Stimulated activated CD4-positive, alpha-beta T cell treated with anti-CD3 and anti-CD28 coated beads, TNF-alpha, amount 100 ng/mL, for 1 hour (primary cell): ENCODE measurements at regions not wholly inside any gene's neighbourhood (a gene's known extent, or its start where the extent isn't known, plus 50 kb on each side); places are given as distances from the start of the nearest gene placed in this dataset.
"Not testable (repeated sequence)": the region's sequence is repeated elsewhere in the genome, so short reads cannot be mapped to it uniquely, and the experiment has no call there.

Experiments
- DNase-seq, 3 donors: peaks; one replicate each; pipeline ENCODE4 v3.0.0-alpha.2; 2020; ENCODE audit warnings: low read depth in 3 of 3, low spot score in 1 of 3

DNA sequence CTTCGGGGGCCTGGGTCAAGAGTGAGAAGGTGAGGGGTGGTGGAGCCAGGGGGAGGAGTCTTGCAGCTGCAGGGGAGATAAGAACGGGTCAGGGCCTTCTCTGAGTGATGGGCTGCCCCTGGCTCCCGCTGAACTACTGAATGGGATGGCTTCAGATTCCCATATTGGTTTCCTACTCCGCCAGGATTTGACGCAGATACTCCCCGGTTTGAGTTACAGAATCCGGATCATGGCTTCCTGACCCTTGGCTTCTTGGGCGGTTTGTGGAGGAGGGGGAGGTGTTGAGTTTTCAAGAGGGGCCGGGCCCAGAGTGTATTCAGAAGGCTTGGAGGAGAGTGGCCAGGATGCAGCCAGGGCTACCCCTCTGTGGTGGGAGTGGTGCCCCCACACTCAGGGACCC, 119.9 kb upstream of the ATP2B2 start:
- no peak for DNase-seq

- no peak for DNase-seq
Observed at GRCh38 chr3:10627884-10628572, 122.6 kb upstream of the ATP2B2 start.

DNA sequence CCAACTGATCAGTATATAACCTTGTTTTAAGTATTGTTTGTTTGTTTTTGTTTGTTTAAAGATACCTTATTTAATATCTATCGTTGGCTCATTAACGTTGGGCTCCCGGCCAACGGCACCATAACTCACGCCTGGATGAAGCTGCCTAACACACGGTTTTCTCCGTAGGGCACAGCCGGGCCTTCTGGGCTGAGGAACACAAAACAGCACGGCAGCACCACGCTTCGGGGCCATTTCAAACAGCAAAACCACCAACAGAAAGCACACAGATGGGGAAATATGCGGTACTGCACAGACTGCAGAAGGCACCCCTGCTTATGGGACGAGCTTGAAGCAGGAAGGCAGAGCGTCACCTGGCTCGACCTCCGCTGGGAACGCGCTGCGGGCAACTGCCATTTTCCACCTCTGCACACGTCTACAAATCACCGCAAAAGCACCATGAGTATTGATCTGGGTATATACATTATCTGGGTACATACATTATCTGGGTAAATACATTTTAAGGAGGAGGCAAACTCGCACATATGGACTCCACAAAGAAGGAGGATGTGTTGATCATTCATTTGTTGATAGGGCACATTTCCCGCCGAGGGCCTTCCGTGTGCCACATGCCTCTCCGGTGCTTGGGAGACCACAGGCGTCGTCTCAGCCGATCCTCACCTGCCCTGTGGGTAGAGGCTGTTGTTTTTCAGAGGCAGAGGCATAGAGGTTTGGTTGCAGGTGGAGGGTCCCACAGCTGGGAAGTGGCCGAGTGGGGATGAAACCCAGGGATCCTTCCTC, 123.7 kb upstream of the ATP2B2 start:
- no peak for DNase-seq

- no peak for DNase-seq
Observed at GRCh38 chr3:10629671-10630040, 124.3 kb upstream of the ATP2B2 start.

GRCh38 chr3:10631224-10631623, 125.8 kb upstream of the ATP2B2 start:
- DNase-seq = no peak

- no peak for DNase-seq
Observed at GRCh38 chr3:10632125-10632524, 126.7 kb upstream of the ATP2B2 start.

DNA sequence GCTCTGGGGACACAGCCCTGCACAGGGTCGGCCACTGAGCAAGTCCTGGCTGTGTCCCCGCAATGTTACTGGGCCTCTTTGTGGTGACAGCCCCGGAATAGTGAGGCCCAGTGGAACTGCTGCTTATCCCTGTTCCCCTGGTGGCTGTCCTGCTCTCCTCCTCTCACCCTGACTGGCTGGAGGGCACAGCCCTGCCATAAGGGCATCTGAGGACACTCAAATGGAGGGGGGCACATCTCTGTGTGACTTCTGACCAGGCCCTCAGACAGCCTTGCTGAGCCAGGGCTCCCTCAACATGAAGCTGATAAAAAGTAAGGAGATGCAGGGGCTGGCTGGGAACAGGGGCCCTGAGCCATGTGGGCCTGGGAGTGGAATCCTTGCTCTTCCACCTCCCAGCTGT, 127.4 kb upstream of the ATP2B2 start:
- DNase-seq = no peak

- no peak for DNase-seq
Observed at GRCh38 chr3:10635446-10636076, 130.2 kb upstream of the ATP2B2 start.

GRCh38 chr3:10637342-10637741, 132.0 kb upstream of the ATP2B2 start:
- DNase-seq = no peak

GRCh38 chr3:10638466-10638865, 133.1 kb upstream of the ATP2B2 start:
- no peak for DNase-seq

GRCh38 chr3:10641760-10642159, 136.4 kb upstream of the ATP2B2 start:
- DNase-seq = no peak

DNA sequence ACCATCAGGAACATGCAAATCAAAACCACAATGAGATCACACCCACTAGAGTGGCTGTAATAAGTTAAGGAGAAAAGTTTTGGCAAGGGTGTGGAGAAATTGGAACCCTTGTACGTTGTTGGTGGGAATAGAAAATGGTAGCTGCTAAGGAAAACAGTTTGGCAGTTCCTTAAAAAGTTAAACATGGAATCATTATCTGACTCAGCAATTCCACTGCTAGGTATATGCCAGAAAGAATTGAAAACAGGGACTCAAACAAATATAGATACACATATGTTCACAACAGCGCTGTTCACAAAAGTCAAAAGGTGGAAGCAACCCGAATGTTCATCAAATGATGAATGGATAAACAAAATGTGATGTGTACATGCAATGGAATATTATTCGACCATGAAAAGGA, 138.8 kb upstream of the ATP2B2 start:
- DNase-seq = no peak

- DNase-seq = no peak
Observed at GRCh38 chr3:10645800-10646199, 140.4 kb upstream of the ATP2B2 start.

DNA sequence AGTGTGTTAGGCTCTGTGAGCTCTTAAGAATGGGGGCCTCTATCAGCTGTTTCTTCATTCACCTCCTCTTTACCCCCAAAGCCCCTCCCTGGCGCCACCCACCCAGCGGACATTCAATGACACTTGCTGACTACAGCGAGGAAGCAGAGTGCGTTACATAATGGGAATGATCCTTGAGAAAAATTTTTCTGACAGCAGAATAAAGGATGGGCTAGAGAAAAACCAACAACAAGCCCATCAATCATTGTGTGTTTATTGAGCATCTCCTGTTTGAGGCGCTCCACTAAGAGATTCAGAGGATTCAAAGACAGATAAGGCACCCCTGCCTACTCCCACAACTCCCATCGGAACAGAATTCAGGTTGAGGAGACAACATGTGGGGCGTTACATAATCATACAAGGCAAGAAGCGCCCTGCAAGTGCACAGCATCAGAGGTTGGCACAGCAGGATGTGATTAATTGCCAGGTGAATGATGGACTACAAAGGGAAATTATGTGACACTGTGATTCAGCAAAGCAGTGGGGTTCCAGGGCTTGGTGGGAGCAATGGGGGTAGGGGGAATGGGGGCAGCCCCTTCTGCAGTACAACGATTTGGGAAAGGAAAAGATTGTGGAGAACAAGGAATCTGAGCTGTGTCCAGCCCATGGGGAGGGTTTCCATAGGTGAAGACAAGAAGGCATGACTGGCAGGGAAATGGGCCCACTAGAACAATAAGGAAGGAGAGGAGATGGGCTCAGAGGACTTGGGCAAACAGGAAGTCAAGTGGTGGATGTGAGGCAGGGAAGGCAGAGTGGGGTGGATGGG, 141.3 kb upstream of the ATP2B2 start:
- DNase-seq = no peak

GRCh38 chr3:10647376-10647775, 142.0 kb upstream of the ATP2B2 start:
- no peak for DNase-seq

GRCh38 chr3:10648181-10648580, 142.8 kb upstream of the ATP2B2 start:
- DNase-seq = no peak

DNA sequence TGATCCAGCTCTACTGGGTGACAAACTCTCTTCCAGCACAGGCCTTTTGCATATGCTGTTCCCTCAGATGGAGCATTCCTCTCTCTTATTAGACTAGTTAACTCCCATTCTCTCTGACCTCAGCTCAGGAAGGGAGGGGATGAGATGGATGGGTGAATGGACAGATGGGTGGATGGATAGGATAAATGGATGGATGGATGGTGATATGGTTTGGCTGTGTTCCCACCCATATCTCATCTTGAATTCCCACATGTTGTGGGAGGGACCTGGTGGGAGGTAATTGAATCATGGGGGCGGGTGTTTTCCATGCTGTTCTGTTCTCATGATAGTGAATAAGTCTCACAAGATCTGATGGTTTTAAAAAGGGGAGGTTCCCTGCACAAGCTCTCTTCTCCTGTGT, 144.1 kb upstream of the ATP2B2 start:
- not testable (repeated sequence) for DNase-seq

GRCh38 chr3:10651506-10651905, 146.1 kb upstream of the ATP2B2 start:
- no peak for DNase-seq

- DNase-seq = no peak
Observed at GRCh38 chr3:10653241-10653640, 147.9 kb upstream of the ATP2B2 start.

DNA sequence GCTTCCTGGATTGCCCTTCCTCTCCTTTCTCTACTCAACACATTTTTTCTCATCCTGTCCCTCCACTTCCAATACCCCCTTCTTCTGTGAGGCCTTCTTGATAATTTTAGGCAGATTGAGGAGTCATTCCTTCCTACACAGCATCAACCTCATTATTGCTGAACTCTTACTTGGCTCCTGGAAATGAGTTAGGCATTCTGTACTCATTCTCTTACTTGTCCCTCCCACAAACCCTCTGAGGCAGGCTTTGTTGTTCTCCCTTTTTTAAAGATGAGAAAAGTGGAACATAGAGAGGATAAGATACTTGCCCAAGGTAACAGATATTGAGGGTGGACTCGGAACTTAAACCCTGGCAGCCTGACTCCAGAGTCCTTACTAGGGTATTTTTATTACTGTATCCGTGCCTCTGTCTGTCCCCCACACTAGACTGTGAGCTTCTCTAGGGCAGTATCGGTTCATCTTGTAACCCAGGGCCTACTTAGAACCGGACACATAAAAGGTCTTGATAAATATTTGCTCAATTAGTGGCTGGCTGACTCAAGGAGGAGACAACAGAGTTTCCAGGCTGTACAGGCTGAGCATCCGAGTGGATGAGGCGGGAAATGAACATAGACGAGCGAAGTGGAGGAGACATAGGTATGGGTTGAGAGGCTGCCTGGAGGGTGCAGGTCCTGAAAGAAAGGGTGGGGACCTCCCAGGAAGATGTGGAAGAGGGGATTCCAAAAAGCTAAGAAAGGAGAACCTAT, 148.7 kb upstream of the ATP2B2 start:
- DNase-seq = no peak

- DNase-seq = no peak
Observed at GRCh38 chr3:10655105-10655504, 149.7 kb upstream of the ATP2B2 start.
